ENCODE measurements at regions not wholly inside any gene's neighbourhood (a gene's known extent, or its start where the extent isn't known, plus 50 kb on each side); places are given as distances from the start of the nearest gene placed in this dataset.
A peak's percentile ranks its signal among the peaks of the same experiment; 100 is the strongest.

DNA sequence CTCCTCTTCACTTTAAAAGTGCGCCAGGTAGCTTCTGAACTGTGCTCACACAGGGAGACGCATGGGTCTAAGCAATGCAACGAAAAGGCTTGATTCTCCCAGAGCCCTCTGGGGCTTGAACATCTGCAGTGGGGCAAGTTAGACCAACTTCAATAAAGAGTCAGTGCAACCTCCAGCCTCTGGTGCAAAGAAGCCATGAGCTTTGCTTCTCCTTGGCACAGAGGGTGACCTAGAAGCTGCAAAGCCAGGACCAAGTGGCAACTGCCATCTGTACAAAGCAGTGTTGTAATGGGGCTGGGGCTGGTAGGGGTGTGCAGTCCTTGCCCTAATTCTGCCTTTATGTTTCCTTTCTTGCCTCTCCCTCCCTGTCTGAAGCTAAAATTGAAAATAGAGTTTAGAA, 219.0 kb upstream of the CD96 start:
- H3K9me3 Mint-ChIP-seq: peaks cover 0 to 2% of the 10 kb centered on the region in 2 donors
- H3K36me3 Mint-ChIP-seq: no peaks in the 10 kb centered on the region
- H3K4me1 Mint-ChIP-seq: peaks cover 19 to 34% of the 10 kb centered on the region in 2 donors
- ATAC-seq (replicated peaks): no peak
- no peak overlapping the region for H3K27ac Mint-ChIP-seq
- H3K27me3 Mint-ChIP-seq: no peaks in the 10 kb centered on the region
- no peak overlapping the region for H3K4me3 Mint-ChIP-seq
- DNase-seq: no peak

DNA sequence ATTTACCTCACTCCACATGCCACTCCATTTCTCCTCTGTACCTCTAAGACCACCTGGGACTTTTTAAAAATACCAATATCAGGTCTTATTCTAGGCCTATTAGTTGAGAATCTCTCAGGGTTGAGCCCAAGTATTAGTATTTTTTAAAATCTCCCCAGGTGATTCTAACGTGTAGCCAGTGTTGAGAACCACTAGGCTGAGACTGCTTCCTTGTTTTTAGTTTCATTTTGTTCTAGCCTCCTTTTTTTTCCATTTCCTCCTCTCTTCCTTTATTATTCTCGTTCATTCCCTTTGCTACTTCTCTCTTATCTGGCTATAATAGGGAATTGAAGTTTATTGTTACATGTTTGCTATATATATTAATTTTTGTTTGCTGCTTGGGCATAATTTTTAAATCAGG, 217.8 kb upstream of the CD96 start:
- peaks cover 0 to 2% of the 10 kb centered on the region in 2 donors for H3K9me3 Mint-ChIP-seq
- peak; percentile 46 to 50 for ATAC-seq (replicated peaks)
- no peak overlapping the region for H3K27ac Mint-ChIP-seq
- no peaks in the 10 kb centered on the region for H3K27me3 Mint-ChIP-seq
- H3K4me1 Mint-ChIP-seq: peaks cover 19 to 34% of the 10 kb centered on the region in 2 donors
- DNase-seq: no peak
- no peak overlapping the region for H3K4me3 Mint-ChIP-seq
- no peaks in the 10 kb centered on the region for H3K36me3 Mint-ChIP-seq

DNA sequence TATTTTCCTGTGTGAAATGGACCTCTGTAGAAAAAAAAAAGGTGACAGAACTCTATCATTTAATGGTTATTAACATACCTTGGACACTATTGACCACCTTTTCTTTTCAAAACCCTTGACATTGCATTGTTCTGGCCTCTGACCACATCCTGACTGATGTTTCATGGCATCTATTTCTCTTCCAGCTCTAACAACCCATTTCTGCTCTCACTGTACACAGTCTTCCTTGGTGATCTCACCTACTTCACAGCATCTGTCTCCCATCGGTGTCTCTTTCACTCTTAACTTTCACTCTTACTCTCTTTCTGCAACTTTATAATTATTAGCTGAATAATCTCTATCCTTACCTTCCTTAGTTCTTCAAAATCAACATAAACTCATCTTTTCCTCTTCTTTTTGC, 217.4 kb upstream of the CD96 start:
- Mint-ChIP-seq H3K27ac (no peak overlapping the region), H3K36me3 (no peaks in the 10 kb centered on the region), H3K27me3 (no peaks in the 10 kb centered on the region), H3K4me3 (no peak overlapping the region), H3K4me1 (peaks cover 19 to 34% of the 10 kb centered on the region in 2 donors), H3K9me3 (peaks cover 0 to 2% of the 10 kb centered on the region in 2 donors)
- DNase-seq: no peak
- ATAC-seq (replicated peaks): peak; percentile 42 to 43

DNA sequence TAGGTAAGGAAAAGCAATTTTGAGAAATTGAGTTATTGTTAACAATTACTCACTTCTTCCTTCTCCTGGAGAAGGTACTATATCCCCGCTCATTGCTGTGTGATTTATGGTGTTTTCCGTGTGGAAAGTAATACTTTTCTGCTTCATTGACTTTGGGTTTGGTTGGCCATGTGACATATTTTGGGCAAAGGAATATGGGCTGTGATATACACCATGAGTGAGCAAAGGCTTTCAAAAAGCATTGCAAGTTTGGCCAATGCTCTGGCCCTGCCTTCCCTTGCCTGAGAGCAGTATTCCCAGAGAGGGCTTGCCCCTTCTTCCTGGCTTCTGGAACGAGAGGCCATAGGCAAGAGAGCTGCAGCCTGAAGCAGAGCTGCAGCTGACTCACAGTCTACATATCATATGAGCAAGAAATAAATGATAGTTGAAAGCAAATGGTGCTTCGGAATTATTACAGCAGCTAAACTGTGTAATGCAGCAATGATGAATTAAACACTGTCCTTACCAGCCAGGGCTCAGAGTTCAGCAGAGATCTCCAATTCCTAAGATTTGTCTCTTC, 216.8 kb upstream of the CD96 start:
- Mint-ChIP-seq H3K27ac (no peak overlapping the region), H3K9me3 (peaks cover 0 to 2% of the 10 kb centered on the region in 2 donors), H3K27me3 (no peaks in the 10 kb centered on the region), H3K4me3 (no peak overlapping the region), H3K36me3 (no peaks in the 10 kb centered on the region), H3K4me1 (peaks cover 19 to 34% of the 10 kb centered on the region in 2 donors)
- ATAC-seq (replicated peaks) (no peak), DNase-seq (no peak)

DNA sequence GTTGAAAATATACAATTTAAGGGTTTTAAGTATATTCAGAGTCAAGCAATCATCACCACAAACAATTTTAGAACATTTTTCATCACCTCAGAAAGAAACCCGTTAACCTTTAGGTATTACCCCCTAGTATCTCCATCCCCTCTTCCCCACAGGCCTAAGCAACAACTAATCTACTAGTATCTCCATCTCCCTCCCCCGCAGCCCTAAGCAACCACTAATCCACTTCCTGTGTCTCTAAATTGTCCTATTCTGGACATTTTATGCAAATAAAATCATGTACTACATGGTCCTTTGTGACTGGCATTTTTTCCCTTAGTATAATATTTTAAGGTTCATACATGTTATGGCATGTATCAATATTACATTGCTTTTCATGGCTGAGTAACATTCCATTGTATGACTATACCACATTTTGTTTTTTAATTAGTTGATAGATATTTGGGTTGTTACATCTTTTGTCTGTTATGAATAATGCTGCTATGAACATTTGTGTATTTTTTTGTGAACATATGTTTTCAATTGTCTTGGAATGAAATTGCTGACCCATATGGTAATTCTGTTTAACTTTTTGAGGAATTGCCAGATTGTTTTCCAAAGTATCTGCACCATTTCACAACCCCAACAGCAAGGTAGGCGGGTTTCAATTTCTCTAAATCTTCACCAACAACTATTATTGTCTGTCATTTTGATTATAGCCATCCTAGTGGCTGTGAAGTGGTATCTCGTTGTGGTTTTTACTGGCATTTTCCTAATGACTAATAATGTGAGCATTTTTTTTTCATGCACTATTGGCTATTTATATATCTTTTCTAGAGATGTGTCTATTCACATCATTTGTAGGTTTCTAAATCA, 215.6 kb upstream of the CD96 start:
- Mint-ChIP-seq H3K9me3 (peaks cover 0 to 2% of the 10 kb centered on the region in 2 donors), H3K4me3 (no peak overlapping the region), H3K27me3 (no peaks in the 10 kb centered on the region), H3K4me1 (peaks cover 19 to 34% of the 10 kb centered on the region in 2 donors), H3K36me3 (no peaks in the 10 kb centered on the region), H3K27ac (no peak overlapping the region)
- DNase-seq (no peak), ATAC-seq (replicated peaks) (peak; percentile 66)

- Mint-ChIP-seq H3K36me3 (no peaks in the 10 kb centered on the region), H3K4me3 (no peak overlapping the region), H3K27me3 (no peaks in the 10 kb centered on the region), H3K27ac (no peak overlapping the region), H3K9me3 (no peaks in the 10 kb centered on the region), H3K4me1 (peaks cover 2 to 3% of the 10 kb centered on the region in 2 donors)
- ATAC-seq (replicated peaks): no peak
- no peak for DNase-seq
Measured at GRCh38 chr3:111331306-111331705, 210.7 kb upstream of the CD96 start.

DNA sequence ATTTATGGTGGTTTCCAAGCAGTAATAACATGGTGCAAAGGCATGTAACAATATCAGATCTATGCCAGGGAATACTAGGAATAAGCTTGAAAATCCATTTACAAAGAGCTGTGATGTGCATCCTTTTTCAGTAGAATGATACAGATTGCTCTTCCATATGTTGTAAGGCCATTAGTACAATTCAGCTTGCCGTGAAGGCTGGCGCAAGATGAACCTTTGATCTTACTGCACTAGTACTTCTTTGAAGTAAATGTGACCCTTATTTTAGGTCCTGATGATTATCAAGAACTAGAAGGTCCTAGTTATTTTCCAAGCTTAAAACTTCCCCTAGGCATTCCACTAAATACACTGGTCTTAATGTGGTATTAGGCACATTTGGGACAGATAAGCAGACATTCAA, 210.1 kb upstream of the CD96 start:
- no peak overlapping the region for H3K27ac Mint-ChIP-seq
- H3K9me3 Mint-ChIP-seq: no peaks in the 10 kb centered on the region
- H3K36me3 Mint-ChIP-seq: no peaks in the 10 kb centered on the region

DNA sequence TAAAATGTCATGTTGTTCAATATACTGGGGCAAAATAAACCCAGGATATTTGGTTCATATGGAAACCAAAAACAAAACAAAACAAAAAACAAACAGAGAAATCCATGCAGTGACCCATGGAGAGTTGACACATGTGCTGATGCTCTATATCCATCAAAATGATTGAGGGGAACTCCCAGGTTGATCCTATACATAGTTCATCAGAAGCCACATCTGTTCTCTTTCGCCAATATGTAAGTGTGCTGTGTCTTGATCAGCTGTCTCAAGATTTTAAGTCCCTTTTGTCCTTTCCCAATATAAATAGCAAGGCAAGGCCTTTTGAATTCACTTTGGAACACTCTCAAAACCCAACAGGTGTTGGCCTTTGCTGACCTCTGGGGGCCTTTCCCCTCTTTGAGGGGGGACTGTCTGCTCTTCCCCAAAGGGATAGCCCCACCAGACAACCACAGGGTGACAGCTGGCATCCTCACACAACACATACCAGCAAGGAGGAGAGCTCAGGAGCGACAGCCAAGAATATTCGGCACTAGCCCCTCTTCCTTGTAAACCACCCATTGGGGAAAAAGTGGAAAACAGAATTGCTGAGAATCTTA, 209.4 kb upstream of the CD96 start:
- Mint-ChIP-seq H3K4me3 (no peak overlapping the region), H3K4me1 (peaks cover 0 to 2% of the 10 kb centered on the region in 2 donors), H3K36me3 (no peaks in the 10 kb centered on the region), H3K27me3 (peaks cover 0 to 5% of the 10 kb centered on the region in 2 donors), H3K9me3 (no peaks in the 10 kb centered on the region), H3K27ac (no peak overlapping the region)
- DNase-seq (no peak), ATAC-seq (replicated peaks) (peak; percentile 68 to 72)

More for the DNA sequence above, 210.1 kb upstream of the CD96 start:
- DNase-seq (no peak), ATAC-seq (replicated peaks) (no peak)
- peaks cover 0 to 2% of the 10 kb centered on the region in 2 donors for H3K4me1 Mint-ChIP-seq
- H3K4me3 Mint-ChIP-seq: no peak overlapping the region
- H3K27me3 Mint-ChIP-seq: peaks cover 0 to under 1% of the 10 kb centered on the region in 2 donors

GRCh38 chr3:111333642-111334041, 208.4 kb upstream of the CD96 start:
- H3K9me3 Mint-ChIP-seq: no peaks in the 10 kb centered on the region
- H3K4me1 Mint-ChIP-seq: peaks cover 0 to 2% of the 10 kb centered on the region in 2 donors
- no peak for ATAC-seq (replicated peaks)
- H3K27ac Mint-ChIP-seq: no peak overlapping the region
- H3K4me3 Mint-ChIP-seq: no peak overlapping the region
- peaks cover 8 to 11% of the 10 kb centered on the region in 2 donors for H3K27me3 Mint-ChIP-seq
- no peaks in the 10 kb centered on the region for H3K36me3 Mint-ChIP-seq
- no peak for DNase-seq

DNA sequence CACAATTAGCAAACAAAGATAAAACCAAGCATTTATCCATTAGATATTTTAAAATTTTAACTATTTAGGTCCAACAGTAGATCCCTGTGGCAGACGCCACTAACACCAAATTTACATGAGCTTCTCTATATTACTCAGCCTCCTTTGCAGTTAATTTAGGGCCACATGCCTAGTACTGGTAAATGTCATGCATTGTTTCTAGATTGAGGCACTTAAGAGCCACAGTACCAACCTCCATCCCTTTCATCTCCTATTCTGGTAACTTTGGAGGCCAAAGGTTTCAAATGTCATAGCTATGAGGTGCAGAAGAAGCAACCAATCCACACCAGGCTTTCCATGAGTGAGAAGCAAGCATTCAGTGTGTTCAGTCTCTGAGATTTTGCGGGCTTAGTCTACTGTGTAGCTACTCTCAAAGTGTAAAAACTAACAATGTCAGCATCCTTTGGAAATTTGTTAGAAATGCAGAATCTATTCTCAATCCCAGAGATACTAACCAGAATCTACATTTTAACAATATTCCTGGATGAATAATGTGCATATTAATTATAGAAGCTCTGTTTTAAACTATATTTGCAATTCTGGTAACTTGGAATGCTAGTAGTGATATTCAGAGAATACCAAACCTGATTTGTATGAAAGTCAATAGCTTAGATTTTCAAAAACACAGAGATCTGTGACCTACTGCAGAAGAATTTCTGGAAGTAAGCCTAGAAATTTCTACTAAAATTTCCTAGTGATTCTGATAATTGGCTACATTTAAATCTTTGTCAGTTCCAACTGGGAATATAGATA, 206.3 kb upstream of the CD96 start:
- no peak for DNase-seq
- peaks cover 5 to 8% of the 10 kb centered on the region in 2 donors for H3K36me3 Mint-ChIP-seq
- peaks cover 8 to 11% of the 10 kb centered on the region in 2 donors for H3K27me3 Mint-ChIP-seq
- no peak overlapping the region for H3K27ac Mint-ChIP-seq
- peaks cover 5 to 6% of the 10 kb centered on the region in 2 donors for H3K9me3 Mint-ChIP-seq
- H3K4me1 Mint-ChIP-seq: peaks cover 0 to 2% of the 10 kb centered on the region in 2 donors
- no peak overlapping the region for H3K4me3 Mint-ChIP-seq
- ATAC-seq (replicated peaks): peak; percentile 44 to 66

DNA sequence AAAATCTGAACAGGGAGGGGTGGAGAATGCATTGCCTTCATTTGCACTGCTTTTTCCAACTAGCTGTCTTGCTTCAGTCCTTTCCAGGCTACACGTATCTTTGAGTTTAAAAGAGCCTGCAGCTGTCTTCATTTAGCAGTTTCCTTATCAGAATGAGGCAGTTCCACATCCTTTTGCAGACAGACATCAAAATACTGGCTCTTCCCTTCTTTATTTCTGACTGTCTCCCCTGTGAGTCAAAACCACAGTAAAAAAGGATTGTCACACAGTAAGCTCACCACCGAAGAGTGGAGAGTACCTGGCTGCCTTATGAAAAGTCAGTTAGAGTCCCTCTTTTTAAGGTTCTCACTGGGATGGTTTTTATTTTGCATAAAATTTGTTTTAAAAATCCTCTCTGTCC, 205.5 kb upstream of the CD96 start:
- Mint-ChIP-seq H3K27ac (no peak overlapping the region), H3K9me3 (peaks cover 9 to 10% of the 10 kb centered on the region in 2 donors), H3K36me3 (peaks cover 5 to 8% of the 10 kb centered on the region in 2 donors), H3K4me1 (peaks cover 0 to 2% of the 10 kb centered on the region in 2 donors), H3K4me3 (no peak overlapping the region), H3K27me3 (peaks cover 8 to 11% of the 10 kb centered on the region in 2 donors)
- ATAC-seq (replicated peaks) (peak; percentile 37 to 46), DNase-seq (no peak)

DNA sequence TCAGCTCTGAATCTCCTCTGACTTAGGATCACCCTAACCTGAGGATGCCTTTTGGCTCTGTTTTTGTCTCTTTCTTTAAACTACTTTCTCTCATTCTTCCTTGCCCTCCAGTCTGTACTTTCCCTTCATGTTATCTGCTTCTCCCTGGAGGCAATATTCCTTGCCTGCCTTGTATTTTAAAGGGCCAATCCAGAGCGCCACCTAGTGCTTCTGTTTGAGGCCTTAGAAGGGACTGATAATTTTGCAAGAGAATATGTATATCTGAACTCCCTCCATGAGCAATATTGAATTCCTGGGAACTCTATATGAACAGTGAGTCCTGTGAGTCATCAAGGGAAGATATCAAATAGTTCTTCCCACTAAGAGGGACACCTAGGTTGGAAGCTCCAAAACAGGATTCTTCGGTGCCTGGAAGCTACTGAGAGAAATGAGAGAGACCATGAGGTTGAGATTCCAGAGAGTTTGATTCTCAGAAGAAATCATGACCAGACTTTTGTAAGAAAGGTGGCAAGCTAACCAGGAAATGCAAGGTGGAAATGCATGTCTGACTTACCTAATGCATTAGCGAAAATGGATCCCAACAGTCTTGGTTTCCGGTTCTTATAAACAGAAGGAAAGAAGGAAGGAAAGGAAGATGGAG, 203.8 kb upstream of the CD96 start:
- DNase-seq: no peak
- peaks cover 10 to 11% of the 10 kb centered on the region in 2 donors for H3K9me3 Mint-ChIP-seq
- H3K4me1 Mint-ChIP-seq: peaks cover 0 to 2% of the 10 kb centered on the region in 2 donors
- no peak overlapping the region for H3K4me3 Mint-ChIP-seq
- H3K36me3 Mint-ChIP-seq: peaks cover 5 to 8% of the 10 kb centered on the region in 2 donors
- peaks cover 8 to 11% of the 10 kb centered on the region in 2 donors for H3K27me3 Mint-ChIP-seq
- ATAC-seq (replicated peaks): peak; percentile 25 to 39
- no peak overlapping the region for H3K27ac Mint-ChIP-seq

- peaks cover 10 to 11% of the 10 kb centered on the region in 2 donors for H3K9me3 Mint-ChIP-seq
- no peak for DNase-seq
- peaks cover 5 to 8% of the 10 kb centered on the region in 2 donors for H3K36me3 Mint-ChIP-seq
- H3K27me3 Mint-ChIP-seq: peaks cover 8 to 11% of the 10 kb centered on the region in 2 donors
- H3K27ac Mint-ChIP-seq: no peak overlapping the region
- ATAC-seq (replicated peaks): no peak
- H3K4me3 Mint-ChIP-seq: no peak overlapping the region
- H3K4me1 Mint-ChIP-seq: peaks cover 0 to 2% of the 10 kb centered on the region in 2 donors
Measured at GRCh38 chr3:111339017-111339416, 203.0 kb upstream of the CD96 start.

Measured in stimulated activated naive B cell treated with anti-CD40 and anti-IgM and Interleukin-4, amounts not matched to agents 10 μg/mL and 1 μg/mL and 100 μg/mL, for 72 hours (primary cell).